B cell (primary cell): ENCODE measurements at regions not wholly inside any gene's neighbourhood (a gene's known extent, or its start where the extent isn't known, plus 50 kb on each side); places are given as distances from the start of the nearest gene placed in this dataset.
"Not testable (repeated sequence)": the region's sequence is repeated elsewhere in the genome, so short reads cannot be mapped to it uniquely, and the experiment has no call there.

Source experiments
- CTCF ChIP-seq: fragments of 200-600 bp; IDR thresholded peaks from one replicate; pipeline ENCODE4 v1.8.0; 2022; ENCODE audit warnings: antibody characterized with exemption, mild to moderate bottlenecking
- EZH2 ChIP-seq: IDR thresholded peaks from 2 replicates; pipeline ENCODE4 v1.6.1; 2012; ENCODE audit warnings: borderline replicate concordance, low read depth, mild to moderate bottlenecking, moderate library complexity, low read length; ENCODE audit not compliant: insufficient read depth, poor library complexity, severe bottlenecking

GRCh38 chr16:47864262-47864661 is 291.5 kb downstream of the ABCC12 start:
- not testable (repeated sequence) for TF ChIP-seq EZH2, CTCF
